NCI-H774 (cell line): ENCODE measurements at regions not wholly inside any gene's neighbourhood (a gene's known extent, or its start where the extent isn't known, plus 50 kb on each side); places are given as distances from the start of the nearest gene placed in this dataset.

Experiments
- DNase-seq: peaks from one replicate; lab custom pipeline; 2025; lab: John Stamatoyannopoulos, UW

DNA sequence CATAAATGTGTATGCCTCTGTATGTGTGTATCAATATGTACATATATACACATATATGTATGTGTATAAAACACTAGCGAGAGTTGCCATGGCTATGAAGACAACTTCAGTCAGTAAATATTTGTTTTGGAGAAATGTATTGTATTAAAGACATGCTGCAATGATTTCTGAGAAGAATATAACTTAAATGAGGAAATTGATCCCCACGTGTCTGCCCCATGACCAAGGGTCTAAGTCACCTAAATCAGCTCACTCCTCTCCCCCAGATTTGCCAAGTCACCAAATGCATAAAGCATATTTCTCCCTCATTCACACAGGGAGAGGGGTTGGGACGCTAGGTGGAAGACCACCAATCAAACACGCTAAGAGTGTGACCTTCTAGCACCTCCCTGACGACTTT lies 58.3 kb upstream of the LYST start:
- peak; percentile 25 for DNase-seq

DNA sequence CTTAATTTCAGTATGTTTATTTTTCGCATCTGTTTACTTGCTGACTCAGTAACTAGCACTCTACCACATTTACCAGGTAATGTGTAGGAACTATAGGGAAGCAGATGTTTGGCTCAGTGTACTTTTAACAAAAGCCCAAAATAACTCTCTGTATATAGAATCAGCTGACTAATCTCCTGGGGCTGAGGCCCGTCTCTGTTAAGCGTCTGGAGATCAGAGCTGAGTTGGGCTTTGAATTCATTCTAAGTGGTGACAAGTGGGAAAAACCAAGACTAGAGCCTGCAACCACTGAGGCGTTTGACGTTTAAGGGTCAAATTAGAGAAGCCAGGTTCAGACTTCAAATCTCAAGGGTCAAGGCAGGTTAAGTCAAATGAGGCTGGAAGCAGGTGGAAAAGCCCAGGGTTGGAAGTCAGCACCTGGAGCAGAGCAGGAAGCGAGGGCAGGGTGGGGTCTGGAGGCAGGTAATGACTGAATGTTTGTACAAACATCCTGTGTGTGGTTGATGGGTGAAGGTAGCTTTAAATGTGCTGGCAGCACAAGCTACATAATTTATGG lies 56.8 kb upstream of the LYST start:
- peak; percentile 70 for DNase-seq

DNA sequence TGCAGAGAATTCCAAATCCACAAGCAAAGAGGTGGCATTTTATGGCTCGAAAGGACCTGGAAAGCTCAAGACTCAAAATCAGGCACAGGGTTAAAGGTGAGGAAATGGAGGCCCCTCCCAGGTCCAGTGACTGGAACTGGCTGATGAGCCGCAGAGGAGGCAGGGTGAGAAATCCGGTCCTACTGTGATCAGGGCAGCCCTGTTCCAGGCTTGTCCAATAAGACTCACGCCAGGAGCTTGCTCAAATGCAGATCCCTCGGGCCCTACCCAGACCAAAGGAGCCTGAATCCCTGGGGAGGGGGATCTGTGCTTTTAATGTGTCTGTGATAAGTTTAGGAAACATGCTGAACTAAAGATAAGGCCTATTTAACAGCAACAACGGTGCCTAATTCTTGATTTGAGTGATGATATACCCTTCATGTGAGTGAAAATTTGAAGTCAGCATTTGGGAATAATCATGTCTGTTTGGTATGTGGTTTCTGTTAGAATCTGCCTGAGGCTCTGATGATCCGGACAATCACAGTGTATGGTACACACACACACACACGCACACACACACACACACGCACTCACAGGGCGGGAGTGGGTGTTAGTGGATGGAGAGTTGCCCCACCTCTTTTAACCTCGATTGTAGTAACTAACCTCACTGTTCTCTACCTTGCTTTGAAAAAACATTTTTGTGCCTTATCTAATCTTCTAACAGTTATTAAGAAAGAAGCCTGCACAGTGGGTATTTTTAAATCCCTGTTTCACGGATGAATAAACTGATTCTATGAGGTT lies 54.1 kb upstream of the LYST start:
- DNase-seq, result no peak

DNA sequence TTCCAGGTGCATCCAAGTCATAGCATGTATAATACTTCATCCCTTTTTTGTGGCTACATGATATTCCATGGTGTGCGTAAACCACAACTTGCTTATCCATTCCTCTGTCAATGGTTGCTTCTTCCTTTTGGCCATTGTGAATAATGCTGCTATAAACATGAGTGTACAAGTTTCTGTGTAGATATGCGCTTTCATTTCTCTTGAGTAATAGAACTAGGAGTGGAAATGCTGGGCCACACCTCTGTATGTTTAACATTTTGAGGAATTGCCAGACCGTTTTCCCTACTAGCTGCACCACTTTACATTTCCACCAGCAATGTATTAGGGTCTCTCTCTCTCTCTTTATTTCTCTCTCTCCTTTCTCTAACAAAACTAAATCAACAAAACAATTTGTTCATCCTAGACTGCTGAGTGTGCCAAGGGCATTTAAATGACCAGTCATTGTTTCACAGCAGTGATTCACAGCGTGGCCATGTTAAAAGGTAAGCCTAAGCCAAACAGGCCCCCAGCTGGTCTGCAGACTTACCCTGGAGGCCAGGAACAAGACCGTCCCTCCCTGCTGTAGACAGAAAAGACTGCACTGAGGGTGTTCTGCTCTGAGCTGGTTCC lies 53.2 kb upstream of the LYST start:
- DNase-seq, result peak; percentile 60

DNA sequence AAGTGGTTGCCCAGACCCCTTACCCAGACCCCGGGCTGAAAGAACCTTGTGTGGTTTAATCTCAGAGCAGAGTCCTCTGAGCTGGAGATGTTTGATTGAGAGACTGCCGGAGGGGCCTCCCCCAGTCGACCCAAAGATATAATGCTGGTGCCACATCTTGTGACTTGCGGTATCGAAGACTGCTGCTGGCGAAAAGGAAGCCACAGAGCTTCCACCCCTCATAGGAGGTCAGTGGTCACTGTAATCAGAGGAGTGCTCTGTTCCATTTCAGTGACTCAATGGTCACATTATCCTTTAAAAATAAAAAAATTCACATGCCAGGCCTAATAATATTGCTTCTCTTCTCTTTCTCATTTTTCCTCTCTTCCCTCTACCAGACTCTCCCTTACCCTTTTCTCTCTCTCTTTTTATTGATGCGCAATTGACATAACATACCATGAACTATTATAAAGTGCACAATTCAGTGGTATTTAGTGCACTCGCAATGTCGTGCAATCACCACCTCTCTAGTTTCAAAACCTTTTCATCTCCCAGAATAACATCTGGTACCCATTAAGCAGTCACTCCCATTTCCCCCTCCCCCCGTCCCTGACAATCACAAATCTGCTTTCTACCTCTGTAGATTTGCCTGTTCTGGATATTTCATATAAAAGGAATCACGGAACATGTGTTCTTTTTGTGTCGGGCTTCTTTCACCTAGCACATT lies 52.6 kb upstream of the LYST start:
- no peak for DNase-seq

DNA sequence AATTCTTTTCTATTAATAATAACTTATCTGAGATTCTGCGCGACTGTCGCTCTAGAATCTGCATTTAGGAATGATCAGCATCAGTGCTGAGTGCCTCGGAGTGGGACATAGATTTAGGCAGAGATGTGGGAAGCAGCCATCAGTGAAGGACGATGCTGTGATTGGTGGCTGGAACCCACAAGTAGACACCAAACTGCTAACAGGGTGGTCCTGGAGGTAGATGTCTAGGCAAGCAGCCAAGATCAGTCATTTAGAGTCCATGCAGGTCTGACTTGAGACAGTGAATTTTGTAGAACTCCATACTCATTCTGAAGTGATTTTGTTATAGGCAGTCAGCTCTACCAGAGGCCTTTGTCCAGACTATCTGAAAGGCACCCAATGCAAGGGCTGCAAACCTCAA lies 51.8 kb upstream of the LYST start:
- DNase-seq, result no peak

DNA sequence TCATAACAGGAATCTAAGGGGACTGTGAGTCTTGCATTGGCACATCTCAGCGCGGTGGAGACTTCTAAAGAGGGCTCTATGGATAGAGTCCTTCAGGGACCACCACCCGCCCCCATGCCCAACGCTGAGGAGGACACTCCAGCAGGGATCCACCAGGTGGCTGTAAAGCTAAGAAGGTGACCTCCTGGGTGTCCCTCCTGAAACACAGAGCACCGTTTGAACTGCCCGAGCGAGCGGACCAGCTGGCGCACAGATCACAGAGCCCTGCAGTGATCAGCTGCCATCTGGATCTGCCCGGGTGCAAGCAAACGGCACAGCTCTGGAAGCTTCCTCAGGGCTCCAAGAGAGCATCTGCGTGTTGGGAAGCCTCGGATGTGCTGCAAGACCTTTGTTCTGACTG lies 51.3 kb upstream of the LYST start:
- DNase-seq, result no peak

DNA sequence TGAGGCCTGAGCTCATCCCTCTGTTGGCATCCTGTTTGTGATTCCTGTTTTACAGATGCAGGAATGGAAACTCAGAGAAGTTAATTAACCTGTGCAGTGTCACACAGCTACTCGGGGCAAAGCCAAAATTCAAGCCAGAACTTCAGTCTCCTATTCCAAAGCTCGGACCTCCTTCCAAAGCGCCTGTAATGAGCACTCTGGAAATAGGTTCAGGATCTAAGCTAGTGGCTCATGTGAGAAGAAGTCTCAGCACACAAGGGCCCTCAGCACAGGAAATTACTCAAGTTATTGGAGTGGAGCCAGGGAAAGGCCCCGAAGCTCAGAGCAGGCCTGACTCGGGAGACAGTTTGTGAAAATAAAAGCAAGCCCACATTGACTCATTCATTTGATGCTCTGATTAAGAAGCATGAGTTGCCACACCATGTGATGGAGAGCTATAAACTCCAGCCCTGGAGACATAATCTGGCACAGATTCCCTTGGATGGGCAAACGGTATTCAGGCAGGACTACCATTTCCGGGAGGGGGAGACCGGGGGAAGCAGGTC lies 50.6 kb upstream of the LYST start:
- DNase-seq, result no peak
